Peyer's patch (tissue), 4 donors: ENCODE measurements at regions not wholly inside any gene's neighbourhood (a gene's known extent, or its start where the extent isn't known, plus 50 kb on each side); places are given as distances from the start of the nearest gene placed in this dataset.

Experiments
- POLR2A ChIP-seq, 2 donors: fragments of 450-650 bp; IDR thresholded peaks; one replicate each; pipeline ENCODE4 v1.5.1; 2017; ENCODE audit warnings: antibody characterized with exemption in 2 of 2, mild to moderate bottlenecking in 2 of 2, moderate library complexity in 2 of 2
- TF ChIP-seq, protein P1 (sequence below), 6 experiments: fragments of 450-650 bp in 4 of 6; fragments of 200-600 bp in 2 of 6; sonication (generic) in 1 of 6; IDR thresholded peaks; one replicate each; pipeline ENCODE4 v1.5.1; 2017 to 2019; ENCODE audit warnings: antibody characterized with exemption in 6 of 6, mild to moderate bottlenecking in 3 of 6, moderate library complexity in 1 of 6

DNA sequence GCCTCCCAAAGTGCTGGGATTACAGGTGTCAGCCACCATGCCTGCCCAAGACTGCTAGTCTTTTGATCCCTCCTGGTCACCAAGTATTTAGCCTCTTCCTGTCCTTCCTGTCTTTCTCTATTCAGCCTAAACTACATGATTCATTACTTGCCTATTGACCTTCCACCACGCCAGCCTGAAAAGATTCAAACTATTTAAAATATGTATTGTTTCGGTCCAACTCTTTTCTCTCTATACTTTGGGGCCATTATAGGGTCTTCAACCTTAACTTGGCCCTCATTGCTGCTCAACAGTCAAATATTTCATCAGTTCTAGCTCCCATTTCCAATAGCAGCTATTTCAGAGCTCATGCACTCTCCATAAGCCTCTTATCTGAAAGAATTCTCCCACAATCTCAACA is 153.0 kb downstream of the TNFSF18 start:
- TF ChIP-seq, protein P1, sequence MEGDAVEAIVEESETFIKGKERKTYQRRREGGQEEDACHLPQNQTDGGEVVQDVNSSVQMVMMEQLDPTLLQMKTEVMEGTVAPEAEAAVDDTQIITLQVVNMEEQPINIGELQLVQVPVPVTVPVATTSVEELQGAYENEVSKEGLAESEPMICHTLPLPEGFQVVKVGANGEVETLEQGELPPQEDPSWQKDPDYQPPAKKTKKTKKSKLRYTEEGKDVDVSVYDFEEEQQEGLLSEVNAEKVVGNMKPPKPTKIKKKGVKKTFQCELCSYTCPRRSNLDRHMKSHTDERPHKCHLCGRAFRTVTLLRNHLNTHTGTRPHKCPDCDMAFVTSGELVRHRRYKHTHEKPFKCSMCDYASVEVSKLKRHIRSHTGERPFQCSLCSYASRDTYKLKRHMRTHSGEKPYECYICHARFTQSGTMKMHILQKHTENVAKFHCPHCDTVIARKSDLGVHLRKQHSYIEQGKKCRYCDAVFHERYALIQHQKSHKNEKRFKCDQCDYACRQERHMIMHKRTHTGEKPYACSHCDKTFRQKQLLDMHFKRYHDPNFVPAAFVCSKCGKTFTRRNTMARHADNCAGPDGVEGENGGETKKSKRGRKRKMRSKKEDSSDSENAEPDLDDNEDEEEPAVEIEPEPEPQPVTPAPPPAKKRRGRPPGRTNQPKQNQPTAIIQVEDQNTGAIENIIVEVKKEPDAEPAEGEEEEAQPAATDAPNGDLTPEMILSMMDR (IDR thresholded peaks at IDR 0.05), result no peak
- no peak for TF ChIP-seq POLR2A (IDR thresholded peaks at IDR 0.05)
